ENCODE measurements at regions not wholly inside any gene's neighbourhood (a gene's known extent, or its start where the extent isn't known, plus 50 kb on each side); places are given as distances from the start of the nearest gene placed in this dataset.

GRCh38 chr10:62710182-62710581 is 94.3 kb upstream of the ADO start:
- H4K20me1 ChIP-seq (ENCODE audit: insufficient read depth, low read length) = no peaks in the 10 kb centered on the region
- H3K27ac ChIP-seq (ENCODE audit: low read length) = peak overlapping the region; percentile 74
- TF ChIP-seq CTCF (IDR thresholded peaks at IDR 0.05; ENCODE audit: low read depth, low read length) = no peak
- no peak for TF ChIP-seq EZH2phosphoT487 (IDR thresholded peaks at IDR 0.05; ENCODE audit: low read depth)
- no peaks in the 10 kb centered on the region for H3K36me3 ChIP-seq (replicated peaks; ENCODE audit: low read depth, low read length)
- H3K27me3 ChIP-seq (ENCODE audit: low read depth, low read length) = no peaks in the 10 kb centered on the region
- peak overlapping the region; percentile 70 for H3K4me2 ChIP-seq (ENCODE audit: low read length)
- H2AFZ ChIP-seq (ENCODE audit: low read depth, low read length) = peak overlapping the region; percentile 33; the same call in 1 of the 2 replicates
- H3K9me3 ChIP-seq (ENCODE audit: insufficient read depth, low read length) = no peaks in the 10 kb centered on the region
- H3K4me1 ChIP-seq (ENCODE audit: low read length) = peaks cover 38% of the 10 kb centered on the region
- H3K79me2 ChIP-seq (ENCODE audit: low read length) = no peaks in the 10 kb centered on the region
- H3K4me3 ChIP-seq (ENCODE audit: low read length) = peak overlapping the region; percentile 36
- peak overlapping the region; percentile 40; the same call in 1 of the 2 replicates for H3K9ac ChIP-seq (ENCODE audit: low read length)

GRCh38 chr10:62715383-62715782 is 89.1 kb upstream of the ADO start:
- no peak overlapping the region for H2AFZ ChIP-seq (ENCODE audit: low read depth, low read length)
- H3K4me3 ChIP-seq (ENCODE audit: low read length) = no peak overlapping the region
- H3K9me3 ChIP-seq (ENCODE audit: insufficient read depth, low read length) = no peaks in the 10 kb centered on the region
- H3K9ac ChIP-seq (ENCODE audit: low read length) = no peak overlapping the region
- H3K27me3 ChIP-seq (ENCODE audit: low read depth, low read length) = no peaks in the 10 kb centered on the region
- no peaks in the 10 kb centered on the region for H3K36me3 ChIP-seq (replicated peaks; ENCODE audit: low read depth, low read length)
- H3K27ac ChIP-seq (ENCODE audit: low read length) = no peak overlapping the region
- no peak overlapping the region for H3K4me2 ChIP-seq (ENCODE audit: low read length)
- H3K79me2 ChIP-seq (ENCODE audit: low read length) = no peaks in the 10 kb centered on the region
- H4K20me1 ChIP-seq (ENCODE audit: insufficient read depth, low read length) = no peaks in the 10 kb centered on the region
- no peak for TF ChIP-seq CTCF (IDR thresholded peaks at IDR 0.05; ENCODE audit: low read depth, low read length)
- no peak for TF ChIP-seq EZH2phosphoT487 (IDR thresholded peaks at IDR 0.05; ENCODE audit: low read depth)
- H3K4me1 ChIP-seq (ENCODE audit: low read length) = peaks cover 22% of the 10 kb centered on the region

- Histone ChIP-seq H4K20me1 (ENCODE audit: insufficient read depth, low read length) (no peaks in the 10 kb centered on the region), H3K4me3 (ENCODE audit: low read length) (no peak overlapping the region), H3K79me2 (ENCODE audit: low read length) (no peaks in the 10 kb centered on the region), H3K36me3 (replicated peaks; ENCODE audit: low read depth, low read length) (no peaks in the 10 kb centered on the region), H3K27me3 (ENCODE audit: low read depth, low read length) (no peaks in the 10 kb centered on the region), H3K27ac (ENCODE audit: low read length) (no peak overlapping the region; the same call in 1 of the 2 replicates), H3K9ac (ENCODE audit: low read length) (no peak overlapping the region), H2AFZ (ENCODE audit: low read depth, low read length) (no peak overlapping the region), H3K9me3 (ENCODE audit: insufficient read depth, low read length) (no peaks in the 10 kb centered on the region), H3K4me1 (ENCODE audit: low read length) (peaks cover 14% of the 10 kb centered on the region), H3K4me2 (ENCODE audit: low read length) (peak overlapping the region; percentile 47)
- no peak for TF ChIP-seq EZH2phosphoT487 (IDR thresholded peaks at IDR 0.05; ENCODE audit: low read depth)
- TF ChIP-seq CTCF (IDR thresholded peaks at IDR 0.05; ENCODE audit: low read depth, low read length) = no peak
These were observed 85.9 kb upstream of the ADO start for GRCh38 chr10:62718585-62718984.

- Histone ChIP-seq H2AFZ (ENCODE audit: low read depth, low read length) (no peak overlapping the region), H3K36me3 (replicated peaks; ENCODE audit: low read depth, low read length) (no peaks in the 10 kb centered on the region), H3K4me1 (ENCODE audit: low read length) (peaks cover 14% of the 10 kb centered on the region), H3K27me3 (ENCODE audit: low read depth, low read length) (no peaks in the 10 kb centered on the region), H3K4me2 (ENCODE audit: low read length) (peak overlapping the region; percentile 47), H3K27ac (ENCODE audit: low read length) (no peak overlapping the region; the same call in 1 of the 2 replicates), H4K20me1 (ENCODE audit: insufficient read depth, low read length) (no peaks in the 10 kb centered on the region), H3K9ac (ENCODE audit: low read length) (no peak overlapping the region), H3K4me3 (ENCODE audit: low read length) (no peak overlapping the region), H3K9me3 (ENCODE audit: insufficient read depth, low read length) (no peaks in the 10 kb centered on the region), H3K79me2 (ENCODE audit: low read length) (no peaks in the 10 kb centered on the region)
- TF ChIP-seq EZH2phosphoT487 (IDR thresholded peaks at IDR 0.05; ENCODE audit: low read depth) (no peak), CTCF (IDR thresholded peaks at IDR 0.05; ENCODE audit: low read depth, low read length) (no peak)
These were observed 85.5 kb upstream of the ADO start for GRCh38 chr10:62719061-62719460.
